Osteoblast (primary cell): ENCODE measurements at regions not wholly inside any gene's neighbourhood (a gene's known extent, or its start where the extent isn't known, plus 50 kb on each side); places are given as distances from the start of the nearest gene placed in this dataset.

Experiments
- DNase-seq: peaks from one replicate; pipeline ENCODE4 v3.0.0; 2011; ENCODE audit warnings: low spot score, mixed read lengths; ENCODE audit not compliant: insufficient read length; ENCODE audit errors: missing footprints
- H2AFZ ChIP-seq: 2 replicates; pipeline ENCODE4 v1.6.0; 2011; ENCODE audit warnings: mild to moderate bottlenecking, low read length
- H3K27ac ChIP-seq: 2 replicates; pipeline ENCODE4 v1.5.1; 2011; ENCODE audit warnings: mild to moderate bottlenecking, low read depth, low read length, moderate library complexity
- H3K27me3 ChIP-seq: 2 replicates; pipeline ENCODE4 v1.6.0; 2012; ENCODE audit warnings: mild to moderate bottlenecking, control low read depth, inconsistent platforms, low read length, moderate library complexity; ENCODE audit not compliant: insufficient read depth
- H3K36me3 ChIP-seq: 2 replicates; pipeline ENCODE4 v1.5.1; 2011; ENCODE audit warnings: mild to moderate bottlenecking, low read length, control low read depth, moderate library complexity; ENCODE audit not compliant: insufficient read depth
- H3K4me1 ChIP-seq: 2 replicates; pipeline ENCODE4 v1.5.1; 2011; ENCODE audit warnings: mild to moderate bottlenecking, low read length, control low read depth, moderate library complexity; ENCODE audit not compliant: insufficient read depth
- H3K4me2 ChIP-seq: 2 replicates; pipeline ENCODE4 v1.6.0; 2011; ENCODE audit warnings: mild to moderate bottlenecking, low read length; ENCODE audit not compliant: insufficient read depth
- H3K4me3 ChIP-seq: fragments of 200-600 bp; sonication (generic); 3 replicates; pipeline ENCODE4 v1.5.1; 2012; ENCODE audit warnings: mild to moderate bottlenecking, low read length, inconsistent platforms; ENCODE audit not compliant: insufficient read depth
- H3K79me2 ChIP-seq: 2 replicates; pipeline ENCODE4 v1.6.0; 2012; ENCODE audit warnings: mild to moderate bottlenecking, low read length, control low read depth, inconsistent platforms; ENCODE audit not compliant: insufficient read depth
- H3K9me3 ChIP-seq: 2 replicates; pipeline ENCODE4 v1.5.1; 2011; ENCODE audit warnings: low read depth, low read length, control low read depth
- H4K20me1 ChIP-seq: 2 replicates; pipeline ENCODE4 v1.6.0; 2012; ENCODE audit warnings: mild to moderate bottlenecking, low read length, control low read depth; ENCODE audit not compliant: insufficient read depth
- CTCF ChIP-seq: IDR thresholded peaks from 2 replicates; pipeline ENCODE4 v1.5.1; 2011; ENCODE audit warnings: mild to moderate bottlenecking, low read depth, low read length, moderate library complexity; ENCODE audit errors: extremely low read depth

DNA sequence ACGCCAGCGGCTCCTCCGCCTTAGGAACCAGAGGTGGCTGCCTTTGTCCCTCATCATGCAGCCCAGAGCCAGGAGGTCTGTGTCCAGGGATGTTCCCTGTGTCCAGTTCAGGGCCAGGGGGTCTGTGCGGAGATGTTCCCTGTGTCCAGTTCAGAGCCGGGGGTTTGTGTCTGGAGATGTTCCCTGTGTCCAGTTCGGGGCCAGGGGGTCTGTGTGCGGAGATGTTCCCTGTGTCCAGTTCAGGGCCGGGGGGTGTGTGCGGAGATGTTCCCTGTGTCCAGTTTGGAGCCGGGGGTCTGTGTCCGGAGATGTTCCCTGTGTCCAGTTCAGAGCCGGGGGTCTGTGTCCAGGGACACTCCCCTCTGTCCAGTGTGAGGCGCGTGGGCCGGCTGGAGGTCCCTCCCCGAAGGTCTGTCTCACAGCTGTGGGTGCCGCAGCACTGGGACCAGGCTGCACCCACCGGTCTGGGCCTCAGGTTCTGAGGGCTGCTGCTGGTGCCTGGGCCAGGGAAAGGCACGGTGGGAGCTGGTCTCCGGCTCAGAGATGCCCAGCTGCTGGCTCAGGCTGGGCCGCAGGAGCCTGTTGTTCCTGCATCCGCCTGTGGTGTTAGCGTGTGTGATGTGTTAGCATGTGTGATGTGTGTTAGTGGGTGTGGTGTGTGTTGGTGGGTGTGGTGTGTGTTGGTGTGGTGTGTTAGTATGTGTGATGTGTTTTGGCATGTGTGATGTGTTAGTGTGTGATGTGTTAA lies 67.9 kb upstream of the CFAP46 start:
- no peak for TF ChIP-seq CTCF
- Histone ChIP-seq H3K27me3 (no peaks in the 10 kb centered on the region), H3K9me3 (no peaks in the 10 kb centered on the region), H4K20me1 (no peaks in the 10 kb centered on the region), H3K4me3 (no peak overlapping the region), H3K36me3 (no peaks in the 10 kb centered on the region), H3K4me1 (no peaks in the 10 kb centered on the region), H2AFZ (no peak overlapping the region), H3K27ac (no peak overlapping the region), H3K4me2 (no peak overlapping the region), H3K79me2 (no peaks in the 10 kb centered on the region)
- DNase-seq, result no peak

DNA sequence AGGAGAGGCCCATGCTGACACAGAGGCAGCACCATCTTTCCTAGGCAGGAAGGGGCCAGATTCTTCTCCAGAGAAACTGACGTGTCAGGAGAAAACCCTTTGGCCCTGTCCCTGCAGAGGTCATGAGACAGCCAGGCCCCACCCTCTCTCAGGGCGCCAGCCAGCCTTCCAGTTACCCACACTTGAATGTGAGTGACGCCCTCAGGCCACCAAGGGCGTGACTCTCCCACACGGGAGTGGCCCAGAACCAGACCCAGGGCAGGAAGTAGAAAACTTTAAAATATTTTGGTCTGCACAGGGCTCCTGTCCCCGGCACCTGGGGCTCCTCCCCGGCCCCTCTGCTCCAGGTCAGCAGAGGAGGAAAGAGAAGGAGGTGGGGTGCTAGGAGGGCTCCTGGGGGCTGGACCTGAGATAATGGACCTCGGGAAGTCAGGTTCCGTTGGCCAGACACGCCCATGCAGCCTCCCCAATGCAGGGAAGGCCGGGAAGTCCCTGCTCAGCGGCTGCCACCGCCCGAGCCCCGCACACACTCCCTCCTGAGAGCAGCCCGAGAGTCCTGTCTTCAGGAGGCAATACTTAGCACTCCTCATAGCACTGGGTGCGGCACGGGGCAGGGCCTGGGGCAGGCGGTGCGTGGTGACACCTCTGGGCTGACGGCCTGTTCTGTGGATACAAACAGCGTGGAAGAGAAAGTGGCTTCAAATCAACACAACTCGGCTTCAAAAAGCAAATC lies 67.0 kb upstream of the CFAP46 start:
- TF ChIP-seq CTCF, result no peak
- Histone ChIP-seq H2AFZ (no peak overlapping the region), H3K27ac (no peak overlapping the region), H3K9me3 (no peaks in the 10 kb centered on the region), H4K20me1 (no peaks in the 10 kb centered on the region), H3K4me3 (no peak overlapping the region), H3K4me1 (no peaks in the 10 kb centered on the region), H3K36me3 (no peaks in the 10 kb centered on the region), H3K79me2 (no peaks in the 10 kb centered on the region), H3K4me2 (no peak overlapping the region), H3K27me3 (no peaks in the 10 kb centered on the region)
- DNase-seq, result no peak

DNA sequence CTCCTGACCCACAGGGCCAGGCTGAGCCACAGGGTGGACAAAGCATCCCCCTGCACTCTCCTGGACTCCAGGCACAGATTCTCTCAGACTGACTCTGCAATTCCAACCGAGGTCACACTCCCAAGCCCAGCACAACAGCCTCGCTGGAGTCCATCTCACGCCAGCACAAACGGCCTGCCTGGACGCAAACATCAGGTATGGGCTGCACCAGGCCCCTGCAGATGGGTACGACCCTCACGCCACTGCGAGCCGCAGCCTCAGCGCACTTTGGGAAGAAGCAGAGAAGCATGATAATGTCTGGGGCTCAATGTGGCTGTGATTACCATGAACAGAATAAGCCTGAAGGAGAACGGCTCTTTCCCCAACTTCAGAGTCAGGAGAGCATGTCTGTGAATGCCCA lies 66.4 kb upstream of the CFAP46 start:
- Histone ChIP-seq H3K27ac (no peak overlapping the region), H3K27me3 (no peaks in the 10 kb centered on the region), H3K36me3 (no peaks in the 10 kb centered on the region), H3K4me1 (no peaks in the 10 kb centered on the region), H3K79me2 (no peaks in the 10 kb centered on the region), H3K4me3 (no peak overlapping the region), H3K9me3 (no peaks in the 10 kb centered on the region), H2AFZ (no peak overlapping the region), H3K4me2 (no peak overlapping the region), H4K20me1 (no peaks in the 10 kb centered on the region)
- no peak for DNase-seq
- TF ChIP-seq CTCF, result no peak

GRCh38 chr10:133008196-133008595 lies 65.8 kb upstream of the CFAP46 start:
- no peaks in the 10 kb centered on the region for H3K36me3 ChIP-seq
- H3K27ac ChIP-seq, result no peak overlapping the region
- no peak for TF ChIP-seq CTCF
- no peaks in the 10 kb centered on the region for H3K79me2 ChIP-seq
- H3K4me2 ChIP-seq, result no peak overlapping the region
- no peak for DNase-seq
- H3K9me3 ChIP-seq, result no peaks in the 10 kb centered on the region
- H3K4me1 ChIP-seq, result no peaks in the 10 kb centered on the region
- H3K27me3 ChIP-seq, result no peaks in the 10 kb centered on the region
- no peak overlapping the region for H3K4me3 ChIP-seq
- H4K20me1 ChIP-seq, result no peaks in the 10 kb centered on the region
- no peak overlapping the region for H2AFZ ChIP-seq
